ENCODE measurements at regions not wholly inside any gene's neighbourhood (a gene's known extent, or its start where the extent isn't known, plus 50 kb on each side); places are given as distances from the start of the nearest gene placed in this dataset.

DNA sequence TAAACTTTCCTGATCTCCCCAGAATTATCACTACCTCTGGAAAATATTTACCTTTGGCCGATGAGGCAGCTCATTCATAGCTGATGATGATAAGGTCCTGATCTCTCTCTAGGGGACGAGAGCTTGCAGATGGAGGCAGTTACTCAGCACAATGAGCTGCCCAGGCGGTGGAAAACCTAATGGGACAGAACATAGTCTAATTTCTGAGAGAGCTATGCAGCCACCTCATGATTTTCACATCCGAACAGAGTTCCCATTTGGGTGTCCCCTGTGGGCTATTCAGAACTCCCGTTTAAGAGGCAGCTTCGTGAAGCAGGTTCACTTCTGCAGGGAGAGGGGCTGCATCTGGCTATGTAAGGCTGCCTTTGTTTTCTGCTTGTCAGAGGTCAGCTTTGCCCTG lies 724.6 kb upstream of the TMEM132C start:
- Mint-ChIP-seq H3K27ac (ENCODE audit: low read depth) (no peak overlapping the region), H3K4me3 (no peak overlapping the region), H3K27me3 (no peaks in the 10 kb centered on the region), H3K36me3 (ENCODE audit: insufficient read depth) (no peaks in the 10 kb centered on the region), H3K4me1 (no peaks in the 10 kb centered on the region), H3K9me3 (no peaks in the 10 kb centered on the region)
- no peak for DNase-seq (ENCODE audit: low spot score in 2 of 2)
- no peak for ATAC-seq (replicated peaks; ENCODE audit: extremely low read depth, poor library complexity, severe bottlenecking)

DNA sequence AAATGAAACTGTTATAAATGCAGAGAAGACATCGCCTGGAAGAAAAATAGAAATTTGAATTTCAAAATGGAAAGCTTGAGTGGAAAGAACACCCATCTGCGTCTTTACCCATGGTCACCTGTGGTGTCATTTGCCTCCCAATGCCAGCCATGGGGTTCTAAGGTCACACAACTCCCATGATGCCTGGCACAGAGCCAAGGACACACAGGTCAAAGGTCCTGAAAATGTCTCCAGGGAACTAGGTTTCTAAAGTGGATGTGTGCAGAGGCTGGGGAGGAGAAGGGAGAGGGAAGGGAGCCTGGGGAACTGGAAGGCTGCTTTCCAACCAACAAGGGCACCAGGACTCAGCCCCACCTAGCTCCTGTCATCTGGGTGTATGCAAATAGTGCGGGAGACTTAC lies 724.0 kb upstream of the TMEM132C start:
- Mint-ChIP-seq H3K27me3 (no peaks in the 10 kb centered on the region), H3K36me3 (ENCODE audit: insufficient read depth) (no peaks in the 10 kb centered on the region), H3K27ac (ENCODE audit: low read depth) (no peak overlapping the region), H3K4me3 (no peak overlapping the region), H3K9me3 (no peaks in the 10 kb centered on the region), H3K4me1 (no peaks in the 10 kb centered on the region)
- ATAC-seq (replicated peaks; ENCODE audit: extremely low read depth, poor library complexity, severe bottlenecking) (no peak), DNase-seq (ENCODE audit: low spot score in 2 of 2) (no peak)

DNA sequence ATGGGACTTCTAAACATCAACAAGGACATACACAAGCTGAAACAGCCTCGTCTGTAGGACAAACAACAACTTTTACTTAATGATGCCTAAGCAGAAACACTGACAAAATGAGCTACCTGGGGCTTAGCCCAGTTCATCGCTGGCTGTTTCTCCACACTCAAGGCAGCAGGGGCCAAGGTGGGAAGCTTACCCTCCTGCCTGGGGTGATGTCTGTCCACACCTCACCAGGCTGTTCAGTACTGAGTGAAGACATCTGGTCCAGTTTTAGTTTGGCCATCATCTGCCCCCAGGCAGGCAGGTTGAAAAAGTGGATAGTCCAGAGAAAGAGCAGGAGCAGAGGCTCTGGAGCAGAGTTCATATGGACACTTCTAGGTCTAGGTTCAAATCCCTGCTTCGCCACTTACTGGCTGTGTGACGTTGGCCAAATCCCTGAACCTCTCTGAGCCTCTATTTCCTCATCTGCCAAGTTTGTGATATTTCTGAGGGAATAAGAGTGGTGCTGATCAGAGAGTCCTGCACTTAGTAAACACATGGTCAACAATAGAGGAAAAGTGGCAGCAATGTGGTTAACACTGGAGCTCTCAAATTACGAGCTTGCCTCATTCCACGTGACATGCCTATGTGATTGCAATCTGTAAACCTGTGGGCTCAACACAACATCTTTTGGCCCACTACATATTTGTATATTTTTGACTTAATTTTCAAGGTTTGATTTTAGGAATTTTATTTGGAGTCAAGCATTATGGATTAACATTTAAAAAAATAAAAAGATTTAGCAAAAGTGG lies 720.1 kb upstream of the TMEM132C start:
- DNase-seq (ENCODE audit: low spot score in 2 of 2) (no peak), ATAC-seq (replicated peaks; ENCODE audit: extremely low read depth, poor library complexity, severe bottlenecking) (no peak)
- H3K27me3 Mint-ChIP-seq = no peaks in the 10 kb centered on the region
- H3K4me3 Mint-ChIP-seq = no peak overlapping the region
- H3K27ac Mint-ChIP-seq (ENCODE audit: low read depth) = no peak overlapping the region
- no peaks in the 10 kb centered on the region for H3K9me3 Mint-ChIP-seq
- no peaks in the 10 kb centered on the region for H3K4me1 Mint-ChIP-seq
- H3K36me3 Mint-ChIP-seq (ENCODE audit: insufficient read depth) = no peaks in the 10 kb centered on the region

DNA sequence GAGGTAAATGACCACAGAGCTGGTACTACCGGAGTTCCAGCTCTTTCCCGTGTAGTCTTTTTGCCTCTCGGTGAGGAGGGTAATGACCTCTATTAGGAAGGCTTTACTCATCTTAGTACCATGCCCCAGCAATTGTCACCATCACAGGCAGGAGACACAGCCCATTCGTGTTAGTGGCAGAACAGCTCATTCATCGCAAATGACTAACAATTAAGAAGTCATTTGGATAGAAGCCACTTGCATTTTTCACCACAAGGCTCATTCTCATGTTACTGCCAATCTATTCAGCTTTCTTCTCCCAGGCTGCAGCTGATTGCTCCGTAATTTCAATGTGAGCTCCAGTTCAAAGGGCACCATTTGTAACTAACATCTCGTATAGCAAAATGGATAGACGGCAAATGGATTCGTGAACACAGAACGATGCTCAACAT lies 718.8 kb upstream of the TMEM132C start:
- no peak for DNase-seq (ENCODE audit: low spot score in 2 of 2)
- Mint-ChIP-seq H3K9me3 (no peaks in the 10 kb centered on the region), H3K27me3 (no peaks in the 10 kb centered on the region), H3K4me3 (no peak overlapping the region), H3K4me1 (no peaks in the 10 kb centered on the region), H3K36me3 (ENCODE audit: insufficient read depth) (no peaks in the 10 kb centered on the region), H3K27ac (ENCODE audit: low read depth) (no peak overlapping the region)
- ATAC-seq (replicated peaks; ENCODE audit: extremely low read depth, poor library complexity, severe bottlenecking) = no peak

DNA sequence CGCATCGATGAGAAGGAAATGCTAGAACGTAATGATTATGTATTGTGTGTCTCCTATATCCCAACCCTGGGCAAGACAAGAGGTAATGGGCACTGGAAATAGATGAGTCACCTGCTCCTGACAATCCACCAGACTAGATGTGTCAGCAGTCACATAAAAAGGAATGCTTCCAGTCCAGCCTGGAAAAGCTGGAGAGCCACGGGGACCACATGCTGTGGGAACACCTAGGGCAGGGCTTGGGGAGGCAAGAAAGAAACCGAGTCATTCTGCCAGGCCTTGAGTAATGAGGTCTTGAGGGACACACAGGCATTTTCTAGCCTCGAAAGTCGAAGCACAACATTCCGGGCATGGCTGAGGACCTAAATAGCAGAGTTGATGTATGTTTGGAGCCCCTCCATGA lies 716.7 kb upstream of the TMEM132C start:
- DNase-seq (ENCODE audit: low spot score in 2 of 2) = no peak
- Mint-ChIP-seq H3K36me3 (ENCODE audit: insufficient read depth) (no peaks in the 10 kb centered on the region), H3K27me3 (no peaks in the 10 kb centered on the region), H3K9me3 (no peaks in the 10 kb centered on the region), H3K4me1 (no peaks in the 10 kb centered on the region), H3K4me3 (no peak overlapping the region), H3K27ac (ENCODE audit: low read depth) (no peak overlapping the region)
- no peak for ATAC-seq (replicated peaks; ENCODE audit: extremely low read depth, poor library complexity, severe bottlenecking)

DNA sequence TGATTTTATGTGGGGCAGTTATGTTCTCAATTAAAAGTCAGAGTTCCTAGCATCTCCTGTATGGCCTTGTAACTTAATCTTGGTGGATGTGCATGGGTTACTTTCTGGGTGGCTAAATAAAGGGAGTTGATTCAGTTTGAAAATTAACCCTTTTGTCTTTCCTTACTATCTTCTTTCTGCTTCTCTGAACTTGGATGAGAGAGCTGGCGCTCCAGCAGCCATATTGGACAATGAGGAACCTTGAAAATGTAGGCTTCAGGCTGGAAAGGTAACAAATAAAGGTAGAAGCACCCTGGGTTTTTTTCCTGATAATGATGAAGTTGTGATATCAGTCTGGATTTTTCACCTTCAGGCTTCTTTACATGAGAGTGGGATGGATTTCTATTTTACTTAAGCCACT lies 714.1 kb upstream of the TMEM132C start:
- H3K4me1 Mint-ChIP-seq = no peaks in the 10 kb centered on the region
- peaks cover 5% of the 10 kb centered on the region for H3K9me3 Mint-ChIP-seq
- no peak overlapping the region for H3K27ac Mint-ChIP-seq (ENCODE audit: low read depth)
- no peaks in the 10 kb centered on the region for H3K27me3 Mint-ChIP-seq
- ATAC-seq (replicated peaks; ENCODE audit: extremely low read depth, poor library complexity, severe bottlenecking) = no peak
- no peak for DNase-seq (ENCODE audit: low spot score in 2 of 2)
- no peaks in the 10 kb centered on the region for H3K36me3 Mint-ChIP-seq (ENCODE audit: insufficient read depth)
- H3K4me3 Mint-ChIP-seq = no peak overlapping the region

DNA sequence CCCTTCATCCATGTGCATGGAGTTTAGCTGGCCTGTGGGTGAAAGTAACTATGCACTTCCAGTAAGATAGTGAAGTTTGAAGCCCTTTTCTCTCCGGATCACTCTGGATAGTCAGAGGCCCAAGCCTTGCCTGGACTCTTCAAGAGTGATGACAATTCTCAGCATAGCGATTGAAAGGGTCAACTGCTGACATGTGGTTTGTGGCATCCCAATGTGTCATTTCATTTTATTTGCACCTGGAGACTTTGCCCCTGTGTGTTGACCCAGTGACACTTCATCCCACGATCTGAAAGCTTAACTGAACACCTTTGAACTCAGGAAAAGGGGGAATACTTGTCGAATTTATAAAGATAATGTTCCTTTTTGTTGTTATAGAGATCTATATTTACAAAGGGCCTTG lies 711.9 kb upstream of the TMEM132C start:
- Mint-ChIP-seq H3K27me3 (no peaks in the 10 kb centered on the region), H3K4me3 (no peak overlapping the region), H3K9me3 (peaks cover 14% of the 10 kb centered on the region), H3K36me3 (ENCODE audit: insufficient read depth) (peaks cover 2% of the 10 kb centered on the region), H3K27ac (ENCODE audit: low read depth) (no peak overlapping the region), H3K4me1 (no peaks in the 10 kb centered on the region)
- ATAC-seq (replicated peaks; ENCODE audit: extremely low read depth, poor library complexity, severe bottlenecking) = no peak
- no peak for DNase-seq (ENCODE audit: low spot score in 2 of 2)

DNA sequence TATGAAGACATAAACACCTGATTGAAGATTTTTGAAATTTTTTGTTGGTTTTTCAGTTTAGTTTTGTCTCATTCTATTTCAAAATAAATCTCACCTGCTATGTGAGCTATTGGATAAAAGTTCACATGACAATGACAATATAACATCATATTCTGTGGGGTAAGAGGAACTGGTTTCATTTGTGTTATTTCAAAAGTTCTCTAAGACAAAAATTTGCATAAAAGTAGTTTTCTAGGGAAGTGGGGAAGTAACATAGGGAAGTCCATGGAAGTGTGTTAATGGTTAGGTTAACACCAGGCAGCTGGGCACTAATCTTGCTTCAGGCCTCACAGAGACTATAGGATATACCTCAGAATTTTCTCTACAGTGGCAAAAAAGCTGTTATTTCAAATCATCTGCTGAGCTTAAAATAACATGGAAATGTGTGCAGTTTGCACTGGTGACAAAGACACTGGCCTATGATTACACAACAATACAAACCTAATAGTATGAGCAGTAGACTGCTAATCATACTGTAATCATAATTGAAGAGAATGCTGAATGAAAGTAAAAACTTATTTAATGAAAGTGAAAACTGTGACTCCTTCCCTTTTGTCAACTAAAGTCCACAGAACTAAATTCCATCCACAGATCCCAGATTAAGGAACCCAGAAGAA lies 710.6 kb upstream of the TMEM132C start:
- DNase-seq (ENCODE audit: low spot score in 2 of 2) = no peak
- no peak for ATAC-seq (replicated peaks; ENCODE audit: extremely low read depth, poor library complexity, severe bottlenecking)
- Mint-ChIP-seq H3K27me3 (no peaks in the 10 kb centered on the region), H3K4me1 (no peaks in the 10 kb centered on the region), H3K27ac (ENCODE audit: low read depth) (no peak overlapping the region), H3K36me3 (ENCODE audit: insufficient read depth) (peaks cover 2% of the 10 kb centered on the region), H3K9me3 (peaks cover 18% of the 10 kb centered on the region), H3K4me3 (no peak overlapping the region)

DNA sequence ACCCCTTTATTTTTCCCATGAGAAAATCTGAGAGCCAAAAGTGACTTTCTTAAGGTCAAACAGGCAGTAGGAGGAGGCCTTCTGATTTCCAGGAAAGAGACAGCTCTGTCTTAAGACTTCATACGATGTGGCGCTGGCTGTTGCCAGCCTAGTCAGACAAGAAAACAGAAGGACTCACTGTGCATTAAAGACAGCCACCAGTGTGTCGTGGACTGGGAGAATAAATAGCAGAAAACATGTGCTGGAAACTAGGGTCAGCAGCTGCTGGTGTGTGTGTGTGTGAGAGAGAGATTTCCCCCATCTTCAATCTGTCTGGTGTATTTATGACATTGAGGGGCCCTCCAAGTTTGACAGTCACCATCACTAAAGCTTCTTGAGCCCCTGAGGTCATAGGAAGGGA lies 708.6 kb upstream of the TMEM132C start:
- Mint-ChIP-seq H3K36me3 (ENCODE audit: insufficient read depth) (peaks cover 2% of the 10 kb centered on the region), H3K9me3 (peaks cover 19% of the 10 kb centered on the region), H3K4me1 (no peaks in the 10 kb centered on the region), H3K4me3 (no peak overlapping the region), H3K27me3 (no peaks in the 10 kb centered on the region), H3K27ac (ENCODE audit: low read depth) (no peak overlapping the region)
- ATAC-seq (replicated peaks; ENCODE audit: extremely low read depth, poor library complexity, severe bottlenecking) = no peak
- DNase-seq (ENCODE audit: low spot score in 2 of 2) = no peak

DNA sequence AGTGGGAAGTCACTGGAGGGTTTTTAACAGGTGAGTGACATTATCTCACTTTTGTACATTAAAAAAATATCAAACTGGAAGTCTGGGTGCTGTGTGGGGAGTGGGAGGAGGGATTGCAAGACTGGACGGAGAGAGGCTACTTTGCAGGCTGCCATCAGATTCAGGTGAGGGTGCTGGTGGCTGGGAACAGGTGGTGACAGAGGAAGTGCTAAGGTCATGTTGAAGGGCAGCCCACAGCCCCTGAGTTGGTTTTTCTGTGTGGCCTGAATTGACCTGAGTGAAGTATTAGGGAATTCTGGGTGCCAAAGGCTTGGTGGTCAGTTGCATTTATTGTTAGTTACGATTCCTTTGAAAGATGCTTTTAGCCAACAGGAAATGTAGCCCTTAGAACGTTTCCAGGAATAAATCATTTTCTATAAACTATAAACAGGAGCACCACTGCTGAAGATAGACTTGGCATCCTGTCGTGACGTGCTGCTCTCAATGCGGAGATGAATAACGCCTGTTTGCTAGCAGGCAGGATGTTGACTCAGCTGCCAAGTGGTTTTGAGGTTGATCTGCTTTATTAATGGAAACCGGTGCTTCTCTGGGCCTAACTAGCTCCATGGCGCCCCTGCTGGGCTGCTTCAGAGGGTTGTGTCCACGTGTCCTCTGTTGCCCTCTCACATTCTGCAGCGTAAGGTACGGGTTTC lies 707.5 kb upstream of the TMEM132C start:
- H3K9me3 Mint-ChIP-seq = peaks cover 24% of the 10 kb centered on the region
- no peaks in the 10 kb centered on the region for H3K4me1 Mint-ChIP-seq
- no peaks in the 10 kb centered on the region for H3K27me3 Mint-ChIP-seq
- peak in 1 of 2 donors; percentile 16 for DNase-seq (ENCODE audit: low spot score in 2 of 2)
- no peak overlapping the region for H3K4me3 Mint-ChIP-seq
- peak; percentile 58 for ATAC-seq (replicated peaks; ENCODE audit: extremely low read depth, poor library complexity, severe bottlenecking)
- H3K27ac Mint-ChIP-seq (ENCODE audit: low read depth) = no peak overlapping the region
- peaks cover 2% of the 10 kb centered on the region for H3K36me3 Mint-ChIP-seq (ENCODE audit: insufficient read depth)

DNA sequence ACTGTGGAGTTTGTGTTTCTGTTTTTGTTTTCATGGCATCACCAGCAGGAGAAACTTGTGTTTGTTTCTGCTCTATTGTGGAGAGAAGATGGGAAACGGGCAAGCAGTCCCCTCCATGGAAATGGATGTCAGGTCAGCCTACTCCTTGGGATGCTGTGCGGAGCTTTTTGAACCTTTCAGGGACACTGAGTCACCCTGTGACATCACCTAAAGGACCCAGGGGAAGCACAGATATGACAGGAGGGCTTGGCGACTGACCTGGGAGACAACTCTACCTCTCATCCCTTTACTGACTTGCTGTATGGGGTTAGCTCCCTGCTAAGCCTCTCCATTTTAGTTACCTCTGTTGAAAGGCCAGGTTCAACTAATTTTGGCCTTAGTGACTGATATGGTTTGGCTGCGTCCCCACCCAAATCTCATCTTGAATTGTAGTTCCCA lies 706.9 kb upstream of the TMEM132C start:
- no peak overlapping the region for H3K27ac Mint-ChIP-seq (ENCODE audit: low read depth)
- H3K27me3 Mint-ChIP-seq = no peaks in the 10 kb centered on the region
- DNase-seq (ENCODE audit: low spot score in 2 of 2) = no peak
- peaks cover 29% of the 10 kb centered on the region for H3K9me3 Mint-ChIP-seq
- H3K4me1 Mint-ChIP-seq = no peaks in the 10 kb centered on the region
- no peak for ATAC-seq (replicated peaks; ENCODE audit: extremely low read depth, poor library complexity, severe bottlenecking)
- H3K4me3 Mint-ChIP-seq = no peak overlapping the region
- peaks cover 2% of the 10 kb centered on the region for H3K36me3 Mint-ChIP-seq (ENCODE audit: insufficient read depth)

DNA sequence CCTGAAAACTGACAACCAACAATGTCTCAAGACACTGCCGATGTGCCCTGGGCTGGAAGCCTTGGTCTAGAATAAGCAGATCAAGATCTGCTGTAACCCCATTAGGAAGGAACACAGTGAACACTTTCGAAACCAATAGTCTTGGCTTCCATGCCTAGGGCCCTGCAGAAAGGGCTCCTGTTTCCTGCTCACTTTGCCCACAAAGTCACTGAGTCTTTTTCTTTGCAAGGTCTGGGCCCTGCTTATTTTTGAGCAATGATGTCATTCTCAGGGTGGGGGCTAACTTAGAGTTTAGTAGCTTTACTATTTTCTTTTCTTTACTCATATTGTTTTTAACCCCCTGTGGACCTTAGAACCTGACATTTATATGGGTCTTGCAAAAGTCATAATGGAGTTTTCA lies 704.2 kb upstream of the TMEM132C start:
- Mint-ChIP-seq H3K36me3 (ENCODE audit: insufficient read depth) (peaks cover 3% of the 10 kb centered on the region), H3K9me3 (peaks cover 27% of the 10 kb centered on the region), H3K4me1 (no peaks in the 10 kb centered on the region), H3K27ac (ENCODE audit: low read depth) (no peak overlapping the region), H3K4me3 (no peak overlapping the region), H3K27me3 (no peaks in the 10 kb centered on the region)
- DNase-seq (ENCODE audit: low spot score in 2 of 2) (no peak), ATAC-seq (replicated peaks; ENCODE audit: extremely low read depth, poor library complexity, severe bottlenecking) (no peak)

DNA sequence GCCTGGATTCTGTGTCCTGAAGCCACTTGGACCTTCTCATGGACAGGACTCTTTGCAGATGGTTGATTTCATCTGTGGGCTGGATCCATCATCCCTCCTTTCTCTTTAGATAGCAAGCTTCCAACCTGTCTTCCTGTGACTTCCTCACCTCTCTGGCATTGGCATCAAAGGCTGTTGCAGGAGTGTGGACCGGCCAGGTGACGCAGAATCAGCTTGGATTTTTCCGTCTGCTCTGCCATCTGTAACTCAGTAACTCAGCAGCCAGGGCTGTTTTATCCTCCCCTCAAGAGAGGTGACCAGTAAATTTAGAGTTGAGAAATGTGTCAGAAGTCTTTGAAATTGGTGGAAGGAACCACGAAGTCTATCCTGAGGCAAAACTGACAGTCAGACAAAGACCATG lies 701.7 kb upstream of the TMEM132C start:
- Mint-ChIP-seq H3K36me3 (ENCODE audit: insufficient read depth) (peaks cover 5% of the 10 kb centered on the region), H3K27ac (ENCODE audit: low read depth) (no peak overlapping the region), H3K4me1 (no peaks in the 10 kb centered on the region), H3K9me3 (peaks cover 33% of the 10 kb centered on the region), H3K27me3 (no peaks in the 10 kb centered on the region), H3K4me3 (no peak overlapping the region)
- no peak for DNase-seq (ENCODE audit: low spot score in 2 of 2)
- ATAC-seq (replicated peaks; ENCODE audit: extremely low read depth, poor library complexity, severe bottlenecking) = no peak
